NCI-H774 (cell line): ENCODE measurements at regions not wholly inside any gene's neighbourhood (a gene's known extent, or its start where the extent isn't known, plus 50 kb on each side); places are given as distances from the start of the nearest gene placed in this dataset.
"Not testable (repeated sequence)": the region's sequence is repeated elsewhere in the genome, so short reads cannot be mapped to it uniquely, and the experiment has no call there.

ENCODE experiments used
- DNase-seq: peaks from one replicate; lab custom pipeline; 2025; lab: John Stamatoyannopoulos, UW

DNA sequence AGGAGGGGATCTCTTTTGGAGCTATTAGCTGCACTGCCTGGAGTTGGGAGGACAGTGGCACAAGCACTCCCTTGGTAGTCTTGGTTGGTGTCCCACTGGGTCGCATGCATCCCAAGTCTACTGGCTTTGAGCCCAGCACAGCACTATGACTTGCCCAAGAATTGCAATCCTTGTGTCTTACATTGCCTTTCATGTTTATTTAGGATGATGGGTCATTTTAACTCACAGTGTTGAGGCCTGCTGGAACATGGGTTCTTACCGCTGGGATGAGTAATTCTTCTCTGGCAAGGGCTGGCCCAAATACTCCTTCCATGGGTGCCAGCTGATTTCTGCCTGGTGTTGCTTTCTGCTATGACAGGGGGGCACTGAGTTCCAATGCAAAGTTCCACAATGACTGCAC lies 185.5 kb downstream of the TEX13C start:
- no peak for DNase-seq

DNA sequence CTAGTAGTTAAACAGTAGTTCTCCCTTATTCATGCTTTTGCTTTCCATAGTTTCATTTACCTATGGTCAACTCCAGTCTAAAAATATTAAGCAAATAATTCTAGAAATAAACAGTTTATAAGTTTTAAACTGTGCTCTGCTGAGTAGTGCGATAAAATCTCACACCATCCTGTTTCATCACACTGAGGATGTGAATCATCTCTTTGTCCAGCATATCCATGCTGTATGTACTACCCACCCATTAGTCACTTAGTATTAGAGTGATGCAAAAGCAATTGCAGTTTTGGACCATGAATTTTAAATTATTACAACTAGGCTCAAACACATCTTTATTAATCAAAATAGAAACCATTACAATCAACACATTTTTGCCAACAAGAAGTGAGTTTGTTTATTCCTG lies 187.4 kb downstream of the TEX13C start:
- DNase-seq, result no peak

DNA sequence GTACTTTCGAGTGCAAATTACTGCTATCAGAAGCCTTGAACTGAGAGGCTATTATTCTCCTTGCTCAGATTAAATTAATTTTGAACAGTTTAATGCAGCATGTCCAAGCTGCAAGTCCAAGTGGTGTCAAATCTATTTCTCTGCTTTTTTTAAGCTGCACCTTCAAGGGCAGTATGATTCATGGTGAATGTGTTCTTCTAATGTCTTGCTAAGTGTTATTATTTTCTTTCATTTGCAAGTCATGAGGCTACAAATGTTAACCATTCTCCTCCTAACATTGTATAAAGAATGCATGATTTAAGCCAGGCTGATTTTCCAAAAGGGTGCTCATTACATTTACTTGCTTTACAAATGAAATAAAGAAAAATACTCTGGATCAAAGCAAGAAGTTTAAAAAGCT lies 200.4 kb downstream of the TEX13C start:
- no peak for DNase-seq

DNA sequence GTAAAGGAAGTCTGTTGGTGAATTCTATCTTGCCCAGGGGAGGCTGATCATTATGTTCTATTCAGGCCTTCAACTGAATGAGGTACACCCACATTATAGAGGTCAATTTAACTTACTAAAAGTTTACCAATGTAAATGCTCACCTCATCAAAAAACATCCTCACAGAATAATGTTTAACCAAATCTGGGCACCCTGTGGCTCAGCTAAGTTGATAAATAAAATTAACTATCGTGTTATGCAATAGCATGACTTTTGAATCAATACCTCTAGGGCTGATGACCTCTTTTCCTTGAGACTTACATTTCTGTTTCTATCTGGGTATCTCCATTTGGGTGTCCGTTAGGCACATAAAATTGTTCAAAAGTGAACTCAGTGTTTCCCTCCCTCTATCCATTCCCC lies 203.1 kb downstream of the TEX13C start:
- DNase-seq, result no peak

DNA sequence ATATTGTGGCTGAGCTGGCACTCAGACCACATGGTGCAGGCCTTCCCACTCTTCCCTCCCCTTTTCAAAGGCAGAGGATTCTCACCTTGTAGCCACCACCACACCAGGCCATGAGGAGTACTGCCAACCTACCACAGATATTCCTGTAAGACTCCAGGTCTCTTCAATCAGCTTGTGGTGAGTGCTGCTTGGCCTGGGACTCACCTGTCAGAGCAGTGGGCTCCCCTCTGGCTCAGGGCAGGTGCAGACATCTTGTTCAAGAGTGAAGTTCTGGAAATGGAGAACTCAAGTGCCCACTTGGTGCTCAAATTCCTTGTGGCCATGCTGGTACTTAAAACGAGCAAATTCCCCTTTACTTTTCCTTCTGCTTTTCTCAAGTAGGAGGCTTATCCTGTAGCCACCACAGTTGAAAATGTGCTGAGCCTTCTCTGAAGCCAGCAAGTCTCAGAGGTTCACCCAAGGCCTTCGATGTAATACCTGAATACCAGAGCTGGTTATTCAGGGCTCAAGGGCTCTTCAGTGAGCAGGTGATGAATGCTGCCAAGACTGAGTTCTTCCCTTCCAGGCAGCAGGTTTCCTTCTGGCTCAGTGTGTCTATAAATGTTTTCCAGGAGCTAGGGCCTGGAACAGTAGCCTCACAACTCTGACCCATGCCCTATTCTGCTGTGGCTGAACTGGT lies 212.9 kb downstream of the TEX13C start:
- DNase-seq, result no peak

DNA sequence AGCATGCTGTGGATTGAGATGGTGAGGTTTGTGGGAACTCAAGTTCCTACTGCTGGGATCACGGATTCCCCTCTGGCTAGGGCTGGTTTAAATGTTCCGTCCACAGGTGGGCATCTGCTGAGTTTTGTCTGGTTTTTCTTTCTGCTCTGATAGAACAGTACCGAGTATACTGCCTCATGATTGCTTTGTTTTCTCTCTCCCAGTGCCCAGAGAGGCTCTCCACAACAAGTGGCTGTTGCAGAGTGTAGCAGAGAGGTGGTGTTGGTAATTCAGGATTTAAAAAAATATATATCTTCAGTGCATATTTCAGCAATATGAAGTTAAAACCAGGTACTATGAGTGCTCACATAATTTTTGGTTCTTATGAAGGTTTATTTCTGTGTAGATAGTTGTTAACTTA lies 213.7 kb downstream of the TEX13C start:
- DNase-seq, result no peak

DNA sequence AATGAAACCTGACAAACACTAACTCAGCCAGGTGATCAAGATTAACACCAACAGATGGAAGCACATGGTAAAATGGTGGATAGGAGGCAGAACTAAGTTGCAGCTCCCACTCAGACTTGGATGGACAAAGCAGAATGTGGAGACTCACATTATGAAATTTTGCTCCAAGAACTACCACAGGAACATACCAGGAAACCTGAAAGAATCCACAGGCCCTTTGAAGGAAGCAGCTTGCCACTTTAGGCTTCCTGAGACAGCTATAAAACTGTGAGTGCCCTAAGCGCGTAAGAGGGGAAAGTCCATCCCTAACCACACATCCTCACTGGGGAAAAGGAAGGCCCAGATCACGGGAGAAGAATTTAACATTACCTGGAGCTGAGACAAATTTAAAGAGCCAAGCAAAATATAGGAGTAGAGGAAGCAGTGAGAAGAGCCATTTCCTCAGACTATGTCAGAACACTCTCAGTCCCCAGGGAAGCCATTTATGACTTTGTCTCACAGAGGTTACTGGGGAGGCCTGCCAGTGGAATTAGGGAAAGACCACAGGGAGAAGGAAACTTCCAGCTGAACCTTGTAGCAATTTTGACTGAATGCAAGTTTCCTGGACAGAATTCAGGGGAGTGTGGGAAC lies 224.5 kb downstream of the TEX13C start:
- no peak for DNase-seq

DNA sequence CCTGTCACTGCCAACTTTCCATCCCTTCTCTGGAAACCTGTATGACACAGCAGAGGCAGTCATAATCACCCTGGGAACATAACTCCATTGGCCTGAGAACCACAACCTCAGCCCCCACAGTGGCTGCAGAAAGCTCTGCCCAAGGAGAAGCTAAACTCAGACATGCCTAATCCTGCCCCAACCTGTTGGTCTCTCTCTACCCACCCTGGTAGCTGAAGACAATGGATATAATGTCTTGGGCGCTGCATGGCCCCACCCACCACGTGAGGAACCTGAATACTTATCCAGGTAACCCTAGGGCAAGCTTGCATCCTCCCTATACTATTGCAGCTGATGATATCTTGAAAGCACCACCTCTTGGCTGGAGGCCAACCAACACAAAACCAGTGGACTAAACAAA lies 225.2 kb downstream of the TEX13C start:
- DNase-seq, result no peak

DNA sequence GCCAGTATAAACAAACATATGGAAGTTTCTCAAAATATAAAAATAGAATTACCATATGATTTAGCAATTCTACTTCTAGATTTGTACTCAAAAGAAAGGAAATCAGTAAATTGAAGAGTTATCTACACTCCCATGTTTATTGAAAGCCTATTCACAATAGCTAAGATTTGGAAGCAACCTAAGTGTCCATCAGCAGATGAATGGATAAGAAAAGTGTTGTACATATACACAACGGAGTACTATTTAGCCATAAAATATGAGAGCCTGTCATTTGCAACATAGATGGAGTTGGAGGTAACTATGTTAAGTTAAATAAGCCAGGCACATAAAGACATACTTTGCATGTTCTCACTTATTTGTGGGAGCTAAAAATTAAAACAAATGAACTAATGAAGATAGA lies 257.8 kb downstream of the TEX13C start:
- DNase-seq, result no peak

DNA sequence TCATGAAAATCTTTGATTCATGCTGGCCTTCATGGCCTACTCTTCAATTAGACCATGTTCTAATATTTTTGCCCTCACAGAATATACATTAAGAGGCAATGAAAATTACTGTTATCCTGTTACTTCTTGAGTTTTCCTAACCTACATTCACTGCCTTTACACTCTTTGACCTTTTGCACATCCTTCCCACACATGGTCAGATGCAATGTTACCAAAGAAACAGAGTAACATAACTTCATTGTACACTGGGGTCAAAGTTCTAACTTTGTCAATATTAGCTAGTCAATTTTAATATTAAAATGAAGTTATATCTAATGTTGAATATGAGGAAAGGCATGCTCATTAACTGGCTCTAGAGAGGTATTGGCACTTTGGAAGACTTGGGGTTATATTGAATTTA lies 284.8 kb downstream of the TEX13C start:
- no peak for DNase-seq

DNA sequence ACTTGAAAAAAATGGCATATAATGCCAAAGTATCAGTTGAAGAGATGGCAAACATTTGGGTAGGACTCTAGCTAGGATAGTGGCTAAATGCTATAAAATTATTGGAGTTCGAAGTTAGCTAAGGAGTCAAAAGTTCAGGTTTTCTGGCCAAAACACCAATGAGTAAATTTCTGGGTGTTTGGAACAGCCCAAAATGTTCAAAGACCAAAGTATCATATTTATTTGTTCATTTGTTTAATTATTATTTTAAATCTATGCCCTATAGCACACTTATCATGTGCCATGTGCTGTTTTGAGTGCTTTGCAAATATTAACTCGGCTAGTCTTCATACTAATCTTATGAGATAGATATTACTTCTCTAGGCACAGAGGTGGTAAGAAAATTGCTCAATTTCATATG lies 285.5 kb downstream of the TEX13C start:
- no peak for DNase-seq

DNA sequence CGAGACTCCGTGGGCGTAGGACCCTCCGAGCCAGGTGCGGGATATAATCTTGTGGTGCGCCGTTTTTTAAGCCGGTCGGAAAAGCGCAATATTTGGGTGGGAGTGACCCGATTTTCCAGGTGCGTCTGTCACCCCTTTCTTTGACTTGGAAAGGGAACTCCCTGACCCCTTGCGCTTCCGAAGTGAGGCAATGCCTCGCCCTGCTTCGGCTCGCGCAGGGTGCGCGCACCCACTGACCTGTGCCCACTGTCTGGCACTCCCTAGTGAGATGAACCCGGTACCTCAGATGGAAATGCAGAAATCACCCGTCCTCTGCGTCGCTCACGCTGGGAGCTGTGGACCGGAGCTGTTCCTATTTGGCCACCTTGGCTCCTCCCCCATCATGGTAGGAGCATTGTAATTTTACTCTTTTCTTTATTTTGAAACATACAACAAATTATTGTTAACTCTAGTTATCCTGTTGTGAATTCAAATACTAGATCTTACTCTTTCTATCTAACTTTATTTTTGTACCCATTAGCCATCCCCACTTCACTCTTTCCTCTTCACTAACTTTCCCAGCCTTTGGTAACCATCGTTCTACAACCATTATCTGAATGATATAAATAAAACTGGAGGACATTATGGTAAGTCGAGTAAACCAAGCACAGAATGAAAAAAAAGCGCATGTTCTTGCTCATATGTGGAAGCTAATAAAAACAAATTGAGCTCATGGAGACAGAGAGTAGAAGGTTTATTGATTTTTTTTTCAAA lies 295.1 kb downstream of the TEX13C start:
- DNase-seq, result not testable (repeated sequence)

DNA sequence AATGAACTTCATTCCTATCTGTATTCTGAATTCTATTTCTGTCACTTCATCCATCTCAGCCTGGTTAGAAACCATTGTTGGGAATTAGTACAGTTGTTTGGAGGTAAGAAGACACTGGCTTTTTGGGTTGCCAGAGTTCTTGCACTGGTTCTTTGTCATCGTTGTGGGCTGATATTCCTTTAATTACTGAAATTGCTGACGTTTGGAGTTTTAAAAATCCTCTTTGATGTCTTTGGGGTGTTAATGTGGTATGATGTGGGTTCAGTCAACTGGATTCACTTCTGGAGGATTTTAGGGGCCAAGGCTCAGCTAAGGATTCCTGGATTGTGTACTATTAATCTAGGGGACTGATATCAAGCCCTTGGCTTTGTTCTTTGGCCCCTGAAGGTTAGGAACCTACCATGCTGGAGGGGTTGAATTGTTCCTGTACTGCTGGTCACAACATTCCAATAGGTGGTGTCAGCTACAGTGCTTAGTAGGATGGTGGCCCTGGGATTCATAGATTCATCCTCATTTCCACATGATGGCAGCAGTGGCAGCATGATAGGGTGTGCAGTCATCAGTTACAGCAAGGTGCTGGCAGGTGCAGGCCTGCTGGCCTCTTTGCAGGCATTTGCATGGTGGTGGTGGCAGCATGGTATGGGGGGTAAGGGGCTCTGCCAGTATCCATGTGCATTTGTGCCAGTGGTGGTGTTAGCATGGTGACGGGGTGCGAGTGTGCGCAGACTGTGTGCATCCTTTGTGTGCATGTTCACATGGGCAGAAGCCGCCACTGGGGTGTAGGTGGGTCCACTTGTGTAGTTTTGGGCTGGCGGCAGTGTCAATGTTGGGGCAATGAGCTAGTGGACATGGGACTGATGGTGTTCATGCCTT lies 301.3 kb downstream of the TEX13C start:
- DNase-seq, result no peak

DNA sequence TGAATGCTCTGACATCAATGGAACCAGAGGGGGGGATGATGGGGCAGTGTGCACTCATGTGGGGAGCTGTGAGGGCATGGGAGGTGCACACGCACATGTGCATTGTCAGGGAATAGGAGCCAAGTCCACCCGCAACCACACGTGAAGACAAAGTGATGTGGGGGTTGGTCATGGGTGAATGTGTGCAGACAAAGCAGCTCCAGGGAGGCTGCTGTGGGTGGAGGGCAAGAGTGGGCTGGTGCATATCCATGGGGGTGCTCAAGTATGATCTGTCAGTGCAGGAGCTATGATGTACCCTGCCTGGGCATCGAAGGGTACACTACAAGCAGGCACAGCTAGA lies 301.9 kb downstream of the TEX13C start:
- DNase-seq, result no peak

DNA sequence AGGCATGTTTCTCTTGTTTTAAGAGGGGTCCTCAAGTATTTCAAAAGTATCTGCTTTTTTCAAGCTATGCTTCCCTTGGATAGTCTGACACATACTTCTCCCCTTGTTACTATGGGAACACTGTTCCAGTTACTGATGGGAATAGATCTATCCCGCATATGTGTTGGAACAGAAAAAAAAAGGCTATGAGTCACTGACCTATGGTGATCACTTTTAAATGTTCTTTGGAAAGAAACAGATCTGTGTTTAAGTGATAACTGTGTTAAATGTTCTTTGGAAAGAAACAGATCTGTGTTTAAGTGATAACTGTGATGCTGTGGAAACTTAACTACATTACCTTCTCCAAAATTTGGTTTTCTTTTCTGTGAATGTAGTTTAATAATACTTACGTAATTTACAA lies 303.2 kb downstream of the TEX13C start:
- DNase-seq, result no peak

DNA sequence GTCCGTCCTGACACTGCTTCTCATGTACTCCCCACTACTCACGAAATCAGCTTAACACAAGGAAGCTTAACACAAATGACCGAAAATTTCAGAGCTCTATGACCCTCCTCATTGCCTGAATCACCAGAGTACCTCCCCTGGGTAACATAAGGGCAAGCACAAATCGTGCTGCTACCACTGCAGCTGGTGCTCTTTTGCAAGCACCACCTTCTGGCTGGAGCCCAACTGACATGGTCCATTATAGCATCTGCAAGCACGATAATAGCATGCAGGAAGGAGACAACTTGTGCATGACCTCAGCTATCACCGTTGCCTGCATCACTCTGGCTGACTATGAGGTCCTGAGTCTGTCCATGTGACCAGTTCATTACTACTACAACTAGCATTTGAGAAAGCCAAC lies 308.0 kb downstream of the TEX13C start:
- DNase-seq, result no peak

DNA sequence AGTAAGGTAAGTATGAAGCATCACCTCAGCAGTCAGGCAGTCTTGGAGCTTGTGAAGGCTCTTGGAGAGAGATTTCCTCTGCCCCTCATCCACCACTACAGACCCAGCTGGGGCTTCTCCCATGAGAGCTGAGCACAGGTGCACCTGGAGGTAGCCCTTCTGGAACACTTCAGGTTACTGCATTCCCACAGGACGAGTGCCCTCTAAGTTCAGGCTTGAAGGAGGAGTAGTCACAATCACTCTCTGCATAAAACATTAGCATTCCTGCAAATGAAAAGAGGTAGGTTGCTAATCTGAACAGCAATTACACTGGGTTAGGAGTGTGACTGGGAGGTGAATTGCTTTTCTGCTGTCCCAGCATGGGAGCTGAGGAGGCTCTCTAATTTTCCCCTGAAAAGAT lies 308.8 kb downstream of the TEX13C start:
- DNase-seq, result no peak

DNA sequence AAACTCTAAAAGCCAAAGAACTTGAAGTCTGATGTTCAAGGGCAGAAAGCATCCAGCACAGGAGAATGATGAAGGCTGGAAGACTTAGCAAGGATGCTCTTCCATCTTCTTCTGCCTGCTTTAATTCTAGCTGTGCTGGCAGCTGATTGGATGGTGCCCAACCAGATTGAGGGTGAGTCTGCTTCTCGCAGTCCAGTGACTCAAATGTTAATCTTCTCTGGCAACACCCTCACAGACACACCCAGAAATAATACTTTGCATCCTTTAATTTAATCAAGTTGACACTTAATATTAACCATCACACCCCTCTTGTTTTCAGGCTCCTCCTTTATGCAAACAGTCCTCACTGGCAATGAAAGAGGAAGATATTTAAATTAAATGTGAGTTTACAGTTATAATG lies 321.7 kb downstream of the TEX13C start:
- no peak for DNase-seq

DNA sequence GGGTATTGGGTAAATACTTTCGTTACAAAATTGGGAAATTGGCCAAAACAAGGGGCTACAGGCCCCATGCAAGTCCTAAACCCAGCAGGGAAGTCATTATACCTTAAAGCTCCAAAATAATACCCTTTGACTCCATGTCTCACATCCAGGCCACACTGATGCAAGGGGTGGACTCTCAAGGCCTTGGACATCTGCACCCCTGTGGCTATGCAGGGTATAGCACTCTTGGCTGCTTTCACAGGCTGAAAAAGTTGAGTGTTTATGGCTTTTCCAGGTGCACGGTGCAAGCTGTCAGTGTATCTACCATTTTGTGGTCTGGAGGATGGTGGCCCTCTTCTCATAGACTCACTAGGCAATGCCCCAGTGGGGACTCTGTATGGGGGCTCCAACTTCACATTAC lies 326.5 kb downstream of the TEX13C start:
- DNase-seq, result no peak

DNA sequence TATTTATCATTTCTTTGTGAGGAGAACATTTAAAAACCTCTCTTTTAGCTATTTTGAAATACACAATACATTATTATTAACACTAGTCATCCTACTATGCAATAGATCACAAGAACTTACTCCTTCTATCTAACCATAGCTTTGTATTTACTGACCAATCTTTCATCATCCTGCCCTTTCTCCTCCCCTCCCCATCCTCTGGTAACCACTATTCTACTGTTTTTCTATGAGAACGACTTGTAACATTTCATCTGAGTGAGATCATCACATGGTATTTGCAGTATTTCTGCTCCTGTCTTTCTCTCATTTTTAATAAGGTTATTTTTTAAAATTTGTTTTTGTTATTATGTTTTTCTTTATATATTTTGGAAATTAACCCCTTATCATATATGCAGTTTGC lies 331.8 kb downstream of the TEX13C start:
- DNase-seq, result no peak

DNA sequence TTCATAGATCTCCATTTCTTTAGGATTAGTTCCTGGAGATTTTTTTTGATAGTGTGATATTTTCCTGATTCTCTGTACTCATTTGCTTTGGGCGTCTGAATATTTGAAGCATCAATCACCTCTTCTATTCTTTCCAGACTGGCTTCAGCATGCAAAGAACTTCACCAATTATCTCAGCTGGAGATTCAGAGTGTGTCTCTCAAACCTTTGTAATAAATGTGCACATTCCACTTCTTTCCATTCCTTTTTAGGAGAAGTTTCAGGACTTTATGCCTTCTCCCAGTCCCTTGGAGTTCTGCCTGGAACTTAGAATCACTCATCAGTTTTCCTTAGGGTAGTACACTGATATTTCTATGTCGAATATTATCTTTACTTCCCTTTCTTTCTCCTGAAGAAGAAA lies 334.8 kb downstream of the TEX13C start:
- DNase-seq, result no peak

DNA sequence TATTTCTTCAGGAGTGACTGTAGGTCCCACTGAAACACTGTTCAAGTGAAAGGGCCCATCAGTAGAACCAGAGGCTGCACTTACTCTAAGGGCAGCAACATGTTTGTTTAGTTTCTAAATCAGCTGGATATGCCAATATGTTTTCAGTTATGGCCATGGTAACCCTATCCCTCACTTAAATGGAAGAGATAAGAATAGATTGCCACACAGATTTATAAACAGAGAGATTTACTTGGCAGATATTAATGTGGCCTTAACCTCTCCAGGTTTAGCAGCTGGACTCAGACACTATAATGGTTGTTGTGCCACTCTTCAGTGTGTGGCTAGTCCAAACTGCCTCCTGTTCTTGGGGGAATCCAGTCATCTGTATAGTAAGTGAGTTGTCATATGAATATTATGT lies 354.1 kb downstream of the TEX13C start:
- DNase-seq, result no peak

DNA sequence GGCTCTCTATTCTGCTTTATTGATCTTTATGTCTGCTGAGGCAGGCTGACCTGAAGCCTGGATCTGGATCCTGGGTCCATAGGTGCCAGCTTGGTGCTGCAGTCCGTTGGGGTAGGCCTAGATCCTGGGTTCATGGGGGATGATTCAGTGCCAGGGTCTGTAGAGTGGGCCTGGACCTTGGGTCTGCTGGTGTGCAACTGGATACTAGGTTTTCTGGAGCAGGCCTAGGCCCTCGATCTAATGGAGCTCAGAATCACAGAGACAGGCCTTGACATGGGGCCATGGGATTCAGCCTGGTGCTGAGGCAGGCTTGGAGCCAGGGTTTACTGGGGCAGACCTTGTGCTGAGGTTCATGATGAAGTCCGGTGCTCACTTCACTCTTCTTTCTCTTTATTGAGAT lies 358.6 kb downstream of the TEX13C start:
- DNase-seq, result no peak
